ENCODE measurements at regions not wholly inside any gene's neighbourhood (a gene's known extent, or its start where the extent isn't known, plus 50 kb on each side); places are given as distances from the start of the nearest gene placed in this dataset.

GRCh38 chr13:104074326-104074725 lies 1008.1 kb upstream of the SLC10A2 start:
- WGBS, 2 donors: 83 to 91% methylated on average over 2 of the region's 2 CpGs
- intact Hi-C loops (cut with DNase I): no loop called here
- no peak overlapping the region for H3K4me3 ChIP-seq
- TF ChIP-seq POLR2AphosphoS5 (IDR thresholded peaks at IDR 0.05): no peak
- TF ChIP-seq EP300 (IDR thresholded peaks at IDR 0.05): no peak
- no peak for TF ChIP-seq CTCF (IDR thresholded peaks at IDR 0.05)
- no peak for TF ChIP-seq POLR2A (IDR thresholded peaks at IDR 0.05)
- DNase-seq: no peak
- no peak overlapping the region for H3K27ac ChIP-seq
- H3K36me3 ChIP-seq: no peaks in the 10 kb centered on the region
- H3K27me3 ChIP-seq: no peaks in the 10 kb centered on the region
- no peaks in the 10 kb centered on the region for H3K4me1 ChIP-seq
- H3K9me3 ChIP-seq: no peaks in the 10 kb centered on the region

DNA sequence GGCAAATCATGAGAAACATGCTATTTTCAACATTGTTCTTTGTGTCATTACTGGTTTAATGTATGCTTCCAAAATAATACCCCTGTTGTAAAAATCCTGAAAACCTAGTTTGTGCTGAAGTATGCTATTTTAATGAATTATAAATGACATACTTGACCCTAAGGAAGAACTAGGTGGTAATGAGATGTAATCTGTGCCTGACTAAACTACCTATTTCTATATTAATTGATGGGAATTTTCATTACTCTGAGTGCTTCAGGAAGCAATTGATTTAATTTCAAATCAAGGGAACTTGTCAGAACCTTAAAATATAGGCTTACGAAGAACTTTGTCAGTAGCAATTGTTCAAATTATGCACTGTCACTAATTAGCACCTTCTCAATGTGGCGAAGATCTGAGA lies 1005.6 kb upstream of the SLC10A2 start:
- TF ChIP-seq POLR2AphosphoS5 (IDR thresholded peaks at IDR 0.05): no peak
- no peak for TF ChIP-seq EP300 (IDR thresholded peaks at IDR 0.05)
- TF ChIP-seq CTCF (IDR thresholded peaks at IDR 0.05): no peak
- no peak for TF ChIP-seq POLR2A (IDR thresholded peaks at IDR 0.05)
- H3K36me3 ChIP-seq: no peaks in the 10 kb centered on the region
- no peaks in the 10 kb centered on the region for H3K27me3 ChIP-seq
- intact Hi-C loops (cut with DNase I): no loop called here
- H3K4me3 ChIP-seq: no peak overlapping the region
- H3K4me1 ChIP-seq: no peaks in the 10 kb centered on the region
- DNase-seq: no peak
- WGBS, 2 donors: 90 to 93% methylated on average over 2 of the region's 2 CpGs
- no peak overlapping the region for H3K27ac ChIP-seq
- no peaks in the 10 kb centered on the region for H3K9me3 ChIP-seq

GRCh38 chr13:104065328-104065727 lies 999.1 kb upstream of the SLC10A2 start:
- H3K36me3 ChIP-seq: no peaks in the 10 kb centered on the region
- H3K4me1 ChIP-seq: no peaks in the 10 kb centered on the region
- H3K27me3 ChIP-seq: no peaks in the 10 kb centered on the region
- TF ChIP-seq POLR2A (IDR thresholded peaks at IDR 0.05) (no peak), EP300 (IDR thresholded peaks at IDR 0.05) (no peak), POLR2AphosphoS5 (IDR thresholded peaks at IDR 0.05) (no peak), CTCF (IDR thresholded peaks at IDR 0.05) (no peak)
- no peak for DNase-seq
- H3K27ac ChIP-seq: no peak overlapping the region
- H3K9me3 ChIP-seq: no peaks in the 10 kb centered on the region
- intact Hi-C loops (cut with DNase I): no loop called here
- WGBS, 2 donors: 71 to 82% methylated on average over 2 of the region's 2 CpGs
- no peak overlapping the region for H3K4me3 ChIP-seq

DNA sequence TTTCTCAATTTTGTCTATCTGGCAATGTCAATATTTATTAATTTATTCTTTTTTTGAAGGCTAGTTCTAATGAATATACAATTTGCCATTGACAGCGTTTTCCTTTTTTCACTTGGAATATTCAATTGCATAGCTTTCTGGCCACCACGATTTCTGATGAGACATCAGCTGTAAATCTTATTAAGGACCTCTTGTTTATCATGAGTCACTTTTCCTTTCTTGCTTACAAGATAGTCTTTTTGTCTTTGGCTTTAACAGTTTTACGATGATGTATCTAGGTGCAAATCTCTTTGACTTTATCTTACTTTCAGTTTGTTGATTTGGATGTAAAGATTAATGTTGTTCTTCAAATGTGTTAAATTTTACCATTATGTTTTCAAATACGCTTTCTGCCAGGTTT lies 991.6 kb upstream of the SLC10A2 start:
- Histone ChIP-seq H3K27ac (no peak overlapping the region), H3K4me3 (no peak overlapping the region), H3K27me3 (no peaks in the 10 kb centered on the region), H3K4me1 (no peaks in the 10 kb centered on the region), H3K36me3 (no peaks in the 10 kb centered on the region), H3K9me3 (no peaks in the 10 kb centered on the region)
- intact Hi-C loops (cut with DNase I): no loop called here
- no peak for DNase-seq
- no peak for TF ChIP-seq EP300 (IDR thresholded peaks at IDR 0.05)
- no peak for TF ChIP-seq POLR2A (IDR thresholded peaks at IDR 0.05)
- TF ChIP-seq POLR2AphosphoS5 (IDR thresholded peaks at IDR 0.05): no peak
- TF ChIP-seq CTCF (IDR thresholded peaks at IDR 0.05): no peak
- WGBS, 2 donors: 64 to 70% methylated on average over 4 of the region's 4 CpGs

DNA sequence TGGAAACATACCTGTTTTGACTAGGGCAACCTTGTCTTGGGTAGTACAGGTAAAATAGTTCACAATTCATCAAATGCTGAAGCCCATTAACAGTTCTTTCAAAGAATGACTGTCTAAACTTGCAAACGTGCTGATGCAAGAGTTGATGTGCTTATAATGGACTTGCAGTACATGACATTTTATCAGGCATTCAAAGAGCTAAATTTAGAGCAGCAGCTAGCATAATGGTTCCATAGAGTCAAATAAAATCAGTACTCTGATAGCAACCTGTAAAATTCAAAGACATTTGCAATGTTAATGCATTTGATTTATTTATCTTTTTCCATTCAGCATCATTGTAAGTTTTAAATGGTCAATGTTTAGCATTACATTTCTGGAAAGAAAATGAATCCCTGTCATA lies 979.7 kb upstream of the SLC10A2 start:
- 29 to 50% methylated on average over 1 of the region's 1 CpG for WGBS, 2 donors
- Histone ChIP-seq H3K9me3 (no peaks in the 10 kb centered on the region), H3K27ac (no peak overlapping the region), H3K4me3 (no peak overlapping the region), H3K36me3 (no peaks in the 10 kb centered on the region), H3K27me3 (no peaks in the 10 kb centered on the region), H3K4me1 (no peaks in the 10 kb centered on the region)
- DNase-seq: no peak
- intact Hi-C loops (cut with DNase I): no loop called here
- TF ChIP-seq CTCF (IDR thresholded peaks at IDR 0.05) (no peak), EP300 (IDR thresholded peaks at IDR 0.05) (no peak), POLR2AphosphoS5 (IDR thresholded peaks at IDR 0.05) (no peak), POLR2A (IDR thresholded peaks at IDR 0.05) (no peak)
